Head of caudate nucleus (tissue), 42 donors: ENCODE measurements at regions not wholly inside any gene's neighbourhood (a gene's known extent, or its start where the extent isn't known, plus 50 kb on each side); places are given as distances from the start of the nearest gene placed in this dataset.
"Not testable (repeated sequence)": the region's sequence is repeated elsewhere in the genome, so short reads cannot be mapped to it uniquely, and the experiment has no call there.

Source experiments
- DNase-seq, 42 donors: peaks; one replicate each; pipeline versions ENCODE4 v3.0.0 to v3.0.0-alpha.2; 2020 to 2021; ENCODE audit warnings: mixed read lengths in 7 of 42
- intact Hi-C: fragments of 100-400 bp; cut with DNase I; formaldehyde crosslinking; loops from one replicate; pipeline ENCODE4 v1.15.0; 2022

DNA sequence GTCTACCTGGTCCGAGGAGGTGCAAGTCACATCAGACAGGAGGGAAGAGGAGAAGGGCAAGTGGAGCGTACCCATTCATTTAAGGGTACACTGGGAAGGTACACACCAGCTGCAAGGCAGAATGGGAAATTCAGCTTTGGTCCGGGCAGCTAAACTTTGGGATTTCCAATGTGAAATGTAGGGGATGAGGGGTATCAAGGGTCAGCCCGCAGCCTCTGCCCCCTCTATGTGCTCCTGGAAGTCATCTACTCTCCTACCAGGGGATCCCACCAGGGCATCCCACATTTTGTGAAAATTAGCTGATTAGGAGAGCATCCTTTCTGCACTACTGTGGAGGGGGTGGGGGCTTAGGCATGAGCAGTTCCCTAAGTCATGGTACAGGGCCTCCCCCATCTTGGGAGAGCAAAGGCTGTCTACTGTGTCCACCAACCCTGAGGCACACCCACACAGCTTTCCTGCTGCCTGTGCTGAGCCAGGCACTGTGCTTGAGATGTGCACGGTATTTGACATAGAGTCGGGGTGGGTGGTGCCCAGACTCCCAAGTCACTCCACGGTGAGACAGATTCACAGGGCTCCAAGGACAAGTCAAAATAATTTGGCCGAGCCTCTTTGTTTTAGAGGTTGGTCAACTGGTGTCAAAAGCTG lies 189.1 kb upstream of the SULF2 start:
- intact Hi-C loops, result no loop called here
- DNase-seq, result no peak

DNA sequence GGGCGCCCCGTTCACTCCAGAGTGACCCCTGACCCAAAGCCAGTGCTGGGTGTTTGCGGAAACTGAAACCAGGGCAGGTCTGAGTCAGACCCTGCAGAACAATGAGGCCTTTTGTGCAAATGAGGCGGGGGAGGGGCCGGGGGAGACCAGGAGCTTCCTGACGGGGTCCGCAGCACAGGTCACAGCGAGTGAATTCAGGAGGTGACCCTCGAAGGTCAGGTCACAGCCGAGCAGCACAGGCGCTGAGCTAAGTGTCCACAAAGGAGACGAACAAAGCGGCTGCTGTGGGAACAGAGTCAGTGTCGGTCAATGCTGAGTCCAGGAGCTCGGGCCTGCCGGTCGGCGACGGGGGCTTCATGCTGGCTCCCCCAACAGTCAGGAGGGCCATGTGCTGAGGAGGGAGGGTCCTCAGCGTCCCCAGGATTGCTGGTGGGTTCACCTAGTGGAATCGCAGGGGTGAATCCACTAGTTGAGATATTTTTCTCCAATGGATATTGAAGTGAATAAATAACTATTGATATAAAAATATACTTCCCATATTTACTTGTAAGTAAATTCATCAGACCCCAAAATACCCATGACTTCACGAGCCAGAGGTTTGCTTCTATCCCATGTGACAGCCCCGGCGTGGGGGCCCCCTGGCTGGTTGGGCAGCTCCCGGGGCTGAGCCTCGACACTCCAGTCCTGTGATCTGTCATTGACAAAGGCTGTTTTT lies 188.4 kb upstream of the SULF2 start:
- intact Hi-C loops, result no loop called here

DNA sequence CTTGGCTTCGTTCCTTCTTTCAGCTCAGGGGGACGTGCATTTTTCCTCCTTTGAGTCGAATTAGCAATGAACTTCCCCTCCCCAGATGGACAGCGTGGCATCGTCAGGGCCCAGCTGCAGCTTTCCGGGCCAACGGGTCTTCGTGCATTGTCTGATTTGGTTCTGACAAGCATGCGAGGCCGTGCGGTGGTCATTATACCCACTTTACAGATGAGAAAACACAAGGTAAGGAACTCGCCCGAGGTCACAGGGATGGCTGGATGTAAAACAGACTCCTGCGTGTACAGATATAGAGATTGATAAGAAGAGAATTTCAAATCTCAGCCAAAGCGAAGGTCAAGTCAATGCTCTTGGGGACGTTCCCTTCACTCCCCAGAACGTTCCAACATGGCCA lies 187.6 kb upstream of the SULF2 start:
- intact Hi-C loops, result no loop called here
- no peak for DNase-seq

More for the DNA sequence above, 188.4 kb upstream of the SULF2 start:
- DNase-seq, result peak in 7 of 42 donors; percentile 16 to 68 (median 35)

DNA sequence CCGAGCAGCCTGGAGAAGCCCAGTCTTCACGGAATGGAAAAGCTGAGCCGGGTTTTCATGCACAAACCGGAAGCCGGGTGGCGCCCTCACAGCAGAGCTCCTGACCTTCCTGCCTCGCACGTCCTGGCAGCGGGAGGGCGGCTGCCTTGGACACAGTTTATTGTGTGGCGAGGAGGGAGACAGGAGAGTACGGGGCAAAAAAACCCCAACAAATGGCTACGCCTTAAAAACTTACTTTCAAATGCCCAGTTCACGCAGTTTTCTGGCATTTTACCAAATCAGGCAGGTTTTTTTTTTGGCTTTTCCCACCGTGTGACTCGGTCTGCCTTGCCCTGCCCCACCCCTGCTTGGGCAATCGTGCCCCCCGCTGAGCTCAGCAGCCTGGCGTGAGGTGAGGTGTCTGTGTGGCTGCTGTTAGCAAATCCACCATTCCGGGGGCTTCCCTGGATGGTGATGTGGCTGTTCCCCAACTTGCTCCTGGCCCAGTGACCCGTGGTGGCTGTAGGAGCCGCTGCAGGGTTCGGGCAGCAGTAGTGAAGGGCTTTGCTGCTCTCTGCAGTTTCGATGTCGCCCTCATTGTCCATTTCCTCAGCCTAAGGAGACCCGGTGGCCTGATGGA lies 187.1 kb upstream of the SULF2 start:
- intact Hi-C loops, result not testable (repeated sequence)
- DNase-seq, result peak in 36 of 42 donors; percentile 9 to 72 (median 36)

DNA sequence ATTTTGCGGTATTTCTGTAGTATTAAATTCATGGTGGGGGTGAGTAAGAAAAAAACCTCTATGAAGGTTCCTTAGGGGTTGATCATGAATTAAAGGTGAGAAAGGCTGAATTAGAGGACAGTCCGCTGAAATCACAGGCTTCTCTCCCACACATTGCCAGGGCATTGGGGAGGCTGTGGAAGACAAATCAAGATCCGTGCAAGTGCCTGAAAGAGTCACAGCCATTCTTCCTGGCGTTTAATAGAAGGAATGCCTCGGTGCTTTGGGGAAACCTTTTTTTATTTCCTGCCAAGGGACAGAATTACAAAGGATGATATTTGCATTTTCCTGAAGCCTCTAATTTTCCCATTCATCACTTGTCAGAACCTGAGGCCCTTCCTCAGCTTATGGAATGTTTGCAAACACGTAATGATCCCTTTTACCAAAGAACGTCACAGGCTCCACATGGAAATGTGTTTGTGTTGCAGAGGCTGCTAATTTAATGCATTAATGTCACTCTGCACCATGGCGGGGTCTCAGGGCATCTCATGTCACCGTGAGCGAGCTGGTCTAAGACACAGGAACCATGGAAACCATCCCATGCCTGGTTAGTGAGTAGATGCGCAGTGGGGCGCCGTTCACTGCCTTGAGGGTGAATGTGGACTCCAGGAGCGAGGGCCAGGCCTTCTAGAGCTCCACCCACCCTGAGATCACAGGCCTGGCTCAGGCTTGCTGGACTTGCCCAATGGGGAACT lies 185.9 kb upstream of the SULF2 start:
- DNase-seq, result no peak
- intact Hi-C loops, result no loop called here

DNA sequence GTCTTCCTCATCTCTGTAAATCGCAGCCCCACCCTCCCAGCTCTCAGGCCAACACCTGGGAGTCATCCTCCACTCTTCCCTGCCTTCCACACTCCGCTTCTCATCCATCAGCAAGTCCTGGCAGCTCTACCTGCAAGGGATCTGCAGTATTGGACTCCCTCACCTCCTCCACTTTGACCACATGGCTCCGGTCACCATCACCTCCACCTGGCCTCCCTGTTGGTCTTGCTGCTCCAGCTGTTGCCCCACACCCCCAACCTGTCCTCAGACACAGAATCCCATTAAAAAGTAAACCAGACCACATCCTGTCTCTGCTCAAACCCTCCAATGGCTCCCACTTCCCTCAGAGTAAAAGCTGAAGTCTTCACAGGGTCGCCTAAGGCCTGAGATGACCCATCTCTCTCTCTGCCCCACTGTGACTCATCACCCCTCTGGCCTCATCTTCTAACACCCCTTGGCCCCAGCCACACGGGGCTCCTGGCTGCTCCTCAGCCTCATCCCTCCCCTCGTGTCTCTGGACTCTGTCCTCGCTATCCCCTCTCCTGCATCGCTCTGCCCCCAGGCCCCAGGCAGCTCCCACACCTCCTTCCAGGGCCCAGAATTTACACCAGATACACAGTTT lies 185.1 kb upstream of the SULF2 start:
- no peak for DNase-seq
- intact Hi-C loops, result no loop called here

DNA sequence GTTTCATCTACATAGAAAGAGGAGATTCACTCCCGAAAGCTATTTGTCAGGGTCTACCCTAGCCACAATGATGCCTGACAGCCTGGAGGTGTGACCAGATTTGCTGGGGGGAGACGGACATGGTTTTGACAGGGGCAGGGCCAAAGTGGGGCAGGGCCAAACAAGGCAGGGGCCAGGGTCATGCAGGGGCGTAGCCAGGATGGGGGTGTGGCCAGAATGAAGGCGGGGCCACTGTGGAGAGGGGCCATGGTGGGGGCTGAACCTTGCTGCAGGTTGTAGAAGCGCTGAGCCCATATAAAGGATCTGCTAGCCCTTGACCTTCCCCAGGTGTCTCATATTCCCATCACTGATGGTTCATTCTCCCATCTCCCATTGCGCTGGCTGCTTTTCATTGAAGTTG lies 184.1 kb upstream of the SULF2 start:
- intact Hi-C loops, result no loop called here
- no peak for DNase-seq

DNA sequence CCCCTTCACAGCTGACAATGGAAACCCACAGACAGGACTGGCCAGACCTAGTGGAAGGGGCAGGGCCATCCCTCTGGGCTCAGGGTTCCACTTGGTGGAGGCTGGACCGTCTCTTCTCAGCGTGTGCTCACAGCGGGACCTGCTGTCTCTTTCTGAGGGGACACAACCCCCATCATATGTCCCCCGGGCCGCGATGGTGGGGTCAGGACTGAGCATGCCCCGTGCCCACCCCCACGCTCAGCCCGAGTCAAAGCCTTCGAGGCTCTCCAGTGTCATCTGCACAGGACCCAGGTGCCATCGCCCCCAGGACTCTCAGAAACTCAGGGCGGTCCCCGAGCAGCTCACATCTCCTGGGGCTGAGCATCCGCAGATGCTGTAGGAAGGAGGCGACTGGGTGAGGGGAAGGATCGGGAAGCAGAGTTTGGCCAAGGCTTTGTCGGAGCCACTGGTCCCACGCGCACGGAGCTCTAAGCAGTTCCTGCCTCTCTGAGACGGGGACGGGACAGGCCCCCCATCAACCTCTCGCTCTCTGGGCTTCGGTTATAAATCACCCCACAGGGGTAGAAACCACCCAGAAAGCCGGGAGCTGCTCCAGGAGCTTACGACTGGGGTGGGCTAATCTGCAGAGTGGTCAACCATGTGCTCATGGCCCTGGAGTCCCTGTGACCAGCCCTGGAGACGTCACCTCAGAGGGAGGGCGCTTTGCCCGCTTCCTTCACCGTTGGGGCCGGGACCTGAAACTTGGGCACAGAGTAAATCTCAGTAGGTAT lies 183.4 kb upstream of the SULF2 start:
- intact Hi-C loops, result no loop called here
- DNase-seq, result no peak

DNA sequence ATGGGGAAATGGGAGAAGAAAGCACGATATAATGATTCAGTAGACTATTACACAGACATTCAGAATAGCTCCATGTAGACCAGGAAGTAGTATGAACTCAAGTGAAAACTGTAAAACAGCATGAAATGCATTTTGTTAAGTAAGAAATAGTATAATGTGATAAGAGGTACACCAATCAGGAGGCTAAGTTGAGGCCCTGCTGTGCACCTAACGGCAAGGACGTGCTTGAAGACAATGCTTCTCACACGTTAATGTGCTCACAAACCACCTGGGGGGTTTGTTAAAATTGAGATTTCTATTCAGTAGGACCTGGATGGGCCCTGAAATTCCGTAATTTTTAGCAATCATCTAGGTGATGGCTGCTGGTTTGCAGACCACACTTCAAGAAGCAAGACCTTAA lies 178.9 kb upstream of the SULF2 start:
- DNase-seq, result no peak
- intact Hi-C loops, result no loop called here

DNA sequence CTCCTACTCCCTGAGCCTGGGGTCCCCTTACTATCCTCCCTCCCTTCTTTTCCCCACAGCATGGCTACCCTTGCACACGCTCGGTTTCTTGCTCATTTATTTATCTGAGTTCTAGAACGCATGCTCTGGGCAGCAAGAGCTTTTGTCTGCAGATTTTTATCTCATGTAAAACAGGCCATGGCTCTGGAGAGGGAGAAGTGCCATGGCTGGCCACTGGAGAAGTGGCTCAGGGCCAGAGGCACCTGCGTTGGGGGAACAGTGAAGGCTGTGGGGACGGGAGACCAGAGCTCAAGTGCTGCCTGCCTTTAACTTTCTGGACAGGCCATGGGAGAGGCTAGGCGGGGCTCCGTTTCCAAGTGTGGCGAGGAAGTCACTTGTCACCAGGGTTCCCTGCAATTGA lies 177.7 kb upstream of the SULF2 start:
- DNase-seq, result no peak
- intact Hi-C loops, result no loop called here

DNA sequence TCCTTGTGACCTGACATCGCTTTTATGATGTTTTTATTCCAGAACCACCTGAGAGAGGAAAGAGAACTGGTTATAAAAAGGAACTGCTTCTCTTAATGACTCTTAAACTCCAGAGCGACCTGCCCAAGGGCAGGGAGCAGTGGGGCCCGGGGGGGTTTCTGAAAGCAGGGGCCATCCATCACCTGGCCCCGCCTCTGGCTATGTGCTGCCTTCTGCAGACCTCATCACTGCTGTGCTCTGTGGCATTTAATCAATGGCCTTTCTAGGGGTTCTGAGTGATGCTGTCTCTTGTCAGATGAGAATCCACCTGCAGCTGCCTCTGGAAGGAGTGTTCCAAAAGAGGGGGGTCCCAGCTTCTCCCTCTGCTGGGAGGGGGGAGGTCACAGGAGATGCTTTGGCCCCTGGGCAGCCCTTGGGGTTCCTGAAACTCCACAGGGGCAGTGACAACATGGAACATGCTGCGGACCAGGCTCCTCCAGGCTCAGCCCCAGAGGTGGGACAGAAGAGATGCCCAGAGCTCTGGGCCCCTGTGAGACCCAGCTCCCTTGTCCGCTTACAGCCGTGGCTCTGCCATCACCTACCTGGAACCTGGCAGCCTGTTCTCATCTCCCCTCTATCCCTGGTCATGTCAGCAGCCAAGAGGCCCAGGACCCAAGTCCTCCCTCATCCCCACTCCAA lies 177.1 kb upstream of the SULF2 start:
- DNase-seq, result no peak

DNA sequence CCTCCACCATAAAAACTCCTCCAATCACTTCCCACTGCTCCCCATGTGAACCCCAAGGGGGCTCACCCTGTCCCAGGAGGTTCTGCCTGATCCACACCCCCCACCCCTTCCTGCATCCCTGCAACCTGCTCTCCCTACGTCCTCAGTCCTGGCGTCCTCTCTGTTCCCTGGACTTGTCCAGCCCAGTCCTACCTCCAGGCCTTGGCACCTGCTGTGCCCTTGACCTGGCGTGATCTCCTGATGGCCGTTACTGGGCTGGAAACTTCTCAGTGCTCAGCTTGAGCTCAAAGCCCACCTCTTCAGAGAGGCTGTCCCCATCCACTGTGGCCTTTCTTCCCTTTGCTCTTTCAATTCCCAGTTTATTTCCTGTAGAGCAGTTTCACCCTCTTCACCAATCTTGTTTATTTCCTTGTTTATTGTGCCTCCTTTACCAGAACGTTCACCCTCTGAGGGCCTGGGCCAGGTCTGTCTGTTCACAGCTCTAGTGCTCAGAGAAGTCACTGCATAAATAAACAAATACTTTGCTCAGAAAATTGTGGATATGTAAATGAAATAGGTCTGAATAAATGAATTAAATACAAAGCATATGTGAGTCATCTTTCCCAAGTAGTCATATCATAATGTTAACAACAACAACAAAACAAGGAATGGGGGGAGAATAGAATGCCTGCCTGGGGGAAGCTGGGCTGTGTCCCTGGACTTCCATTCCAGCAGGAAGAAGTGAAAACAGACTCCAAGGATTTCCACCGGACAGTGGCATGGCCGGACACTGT lies 175.7 kb upstream of the SULF2 start:
- no peak for DNase-seq
- intact Hi-C loops, result no loop called here

More for the DNA sequence above, 177.1 kb upstream of the SULF2 start:
- intact Hi-C loops, result no loop called here

DNA sequence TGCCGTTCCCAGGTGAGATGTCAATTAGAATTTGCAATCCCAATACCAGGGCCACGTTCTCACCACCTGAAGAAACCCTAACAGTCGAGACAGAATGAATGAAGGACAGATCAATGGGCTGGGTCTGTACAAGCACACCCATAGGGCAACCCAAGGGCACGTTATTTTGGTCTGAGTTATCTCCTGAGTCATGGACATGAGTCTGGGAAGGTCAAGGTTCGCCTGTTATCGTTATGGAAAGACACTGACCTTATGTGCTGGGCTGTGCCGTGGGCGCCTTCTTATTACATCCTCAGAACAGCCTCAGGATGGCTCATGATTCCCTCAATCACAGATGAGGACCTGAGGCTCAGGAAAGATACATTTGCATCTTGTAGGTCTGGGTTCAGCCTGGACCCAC lies 175.0 kb upstream of the SULF2 start:
- intact Hi-C loops, result no loop called here

DNA sequence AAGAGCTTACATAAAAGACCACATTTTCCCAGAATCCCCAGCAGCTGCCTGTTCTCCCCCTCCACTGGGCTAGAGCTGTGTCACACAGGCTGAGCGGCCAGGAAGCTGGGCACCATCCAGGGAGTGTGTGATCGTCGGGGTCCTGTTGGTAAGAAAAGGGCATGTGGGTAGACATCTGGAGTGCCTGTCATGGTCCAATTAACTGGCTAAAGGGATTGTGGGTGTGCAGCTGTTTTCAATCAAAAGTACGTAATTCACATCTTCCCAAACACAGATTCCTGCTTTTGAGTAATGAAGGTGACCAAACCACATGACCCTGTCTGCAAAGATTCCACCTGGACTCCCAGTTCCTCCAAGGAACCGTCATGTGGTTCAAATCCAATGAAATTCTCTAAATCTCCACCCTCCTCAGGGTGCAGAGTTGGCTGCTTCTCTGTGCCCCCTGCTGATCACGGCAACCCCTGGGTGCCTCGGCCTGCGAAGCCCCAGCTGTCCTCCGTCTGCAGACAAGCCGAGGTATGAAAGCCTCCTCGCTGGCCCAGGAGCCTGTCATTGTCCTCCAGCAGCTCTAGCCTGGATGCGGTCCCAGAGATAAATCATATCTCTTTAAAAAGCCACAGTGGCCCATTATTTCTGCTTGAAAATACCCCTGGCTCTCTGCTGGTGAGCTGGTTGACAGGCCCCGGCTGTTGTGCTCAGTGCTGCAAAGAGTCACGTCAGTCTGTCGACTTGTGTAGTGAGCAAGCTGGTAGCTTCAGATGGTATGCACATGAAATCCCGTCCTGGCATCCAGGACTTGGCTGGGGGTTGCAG lies 172.9 kb upstream of the SULF2 start:
- DNase-seq, result peak in 1 of 42 donors; percentile 12
- intact Hi-C loops, result not testable (repeated sequence)

More for the DNA sequence above, 175.0 kb upstream of the SULF2 start:
- DNase-seq, result no peak

DNA sequence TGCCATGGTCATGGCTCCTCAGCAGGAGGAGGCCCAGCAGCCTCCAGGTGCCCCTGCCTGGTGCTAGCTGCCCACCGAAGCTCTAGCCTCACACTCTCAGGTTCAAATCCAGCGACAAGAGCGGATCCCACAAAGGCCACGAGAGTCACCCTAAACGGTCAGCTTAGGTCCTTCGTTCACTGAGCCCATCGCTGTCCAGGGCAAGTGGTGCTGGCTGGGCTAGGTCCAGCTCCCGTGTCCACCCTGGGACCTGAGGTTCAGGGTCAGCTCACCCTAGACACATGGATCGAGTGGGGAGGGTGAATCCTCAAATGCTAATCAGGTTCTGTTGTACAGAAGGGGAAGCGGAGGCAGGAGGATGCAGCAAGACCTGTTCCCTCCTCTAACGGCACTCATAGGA lies 171.9 kb upstream of the SULF2 start:
- intact Hi-C loops, result no loop called here
- DNase-seq, result peak in 1 of 42 donors; percentile 1

DNA sequence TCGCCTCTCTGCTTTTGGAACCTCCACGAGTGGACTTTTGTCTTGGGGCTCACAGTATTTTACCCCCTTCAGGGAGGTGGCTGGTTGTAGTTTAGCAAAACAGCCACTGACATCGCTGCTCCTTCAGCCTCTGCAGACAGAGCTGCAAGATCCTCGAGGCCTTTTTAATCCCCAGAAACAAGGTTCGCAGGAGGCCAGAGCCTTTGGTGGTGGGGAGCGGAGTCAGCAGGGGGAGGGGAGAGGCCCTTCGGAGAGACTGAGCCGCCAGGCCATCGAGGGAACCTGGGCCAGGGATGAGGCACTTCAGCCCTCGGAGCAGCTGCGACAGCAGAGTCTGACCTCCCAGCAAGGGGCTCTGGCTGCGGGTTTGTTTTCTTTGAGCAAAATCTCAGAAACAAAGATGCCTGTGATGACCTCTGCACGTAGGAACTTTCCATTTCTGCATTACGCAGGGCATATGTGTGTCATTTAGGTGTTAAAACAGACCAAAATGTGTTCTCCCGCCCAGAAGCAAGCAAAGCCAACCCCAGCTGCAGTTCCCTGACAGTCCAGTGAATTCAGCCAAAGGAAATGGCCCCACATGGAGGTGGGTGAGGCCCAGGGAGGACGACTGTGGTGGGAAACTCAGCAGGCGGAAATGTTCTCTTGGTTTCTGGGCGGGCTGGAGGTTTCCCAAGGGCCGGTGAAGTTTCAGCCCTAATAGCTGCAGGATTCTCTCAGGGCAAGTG lies 171.2 kb upstream of the SULF2 start:
- DNase-seq, result peak in 1 of 42 donors; percentile 20
- intact Hi-C loops, result no loop called here
